Frontal cortex (tissue), 3 donors: ENCODE measurements at regions not wholly inside any gene's neighbourhood (a gene's known extent, or its start where the extent isn't known, plus 50 kb on each side); places are given as distances from the start of the nearest gene placed in this dataset.
"Not testable (repeated sequence)": the region's sequence is repeated elsewhere in the genome, so short reads cannot be mapped to it uniquely, and the experiment has no call there.

ENCODE experiments used
- DNase-seq, 2 donors: peaks; one replicate each; pipeline ENCODE4 v3.0.0; 2012; ENCODE audit warnings: low spot score in 2 of 2
- FAIRE-seq: peaks from 2 replicates; lab custom pipeline; 2012; peaks lifted over from hg19 to GRCh38; lab: Jason Lieb, UNC
- donor health status: control.
- donor health status: control.
- donor health status: control.

GRCh38 chr2:3899536-3900155 is 196.3 kb downstream of the DCDC2C start:
- no peak for DNase-seq
- no peak for FAIRE-seq

DNA sequence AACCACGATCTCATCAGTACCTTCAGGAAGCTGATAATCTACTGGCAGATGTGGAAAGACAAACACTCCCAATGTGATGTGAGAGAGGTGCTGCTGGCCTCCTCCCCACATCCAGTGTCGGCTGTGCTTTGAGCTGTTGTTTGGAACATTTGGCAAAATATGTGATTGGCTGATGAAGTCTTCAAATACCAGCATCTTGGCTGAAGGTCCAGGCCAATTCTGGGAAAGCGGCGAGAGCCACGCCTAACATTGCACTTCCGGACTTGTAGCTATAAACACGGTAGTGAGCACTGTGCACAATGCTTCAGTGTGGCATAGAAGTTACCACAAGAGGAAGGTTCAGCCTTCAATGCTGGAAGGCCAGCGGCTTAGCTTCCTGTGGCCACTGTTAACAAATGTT is 198.8 kb downstream of the DCDC2C start:
- DNase-seq = no peak

GRCh38 chr2:3904061-3904460 is 200.7 kb downstream of the DCDC2C start:
- FAIRE-seq (no peak), DNase-seq (no peak)

More for the DNA sequence above, 198.8 kb downstream of the DCDC2C start:
- no peak for FAIRE-seq

- not testable (repeated sequence) for FAIRE-seq, DNase-seq
Measured at GRCh38 chr2:3908498-3908897, 205.1 kb downstream of the DCDC2C start.

GRCh38 chr2:3911882-3912455 is 208.6 kb downstream of the DCDC2C start:
- no peak for FAIRE-seq

GRCh38 chr2:3913166-3913565 is 209.8 kb downstream of the DCDC2C start:
- no peak for FAIRE-seq
- no peak for DNase-seq

More at GRCh38 chr2:3911882-3912455, 208.6 kb downstream of the DCDC2C start:
- no peak for DNase-seq

DNA sequence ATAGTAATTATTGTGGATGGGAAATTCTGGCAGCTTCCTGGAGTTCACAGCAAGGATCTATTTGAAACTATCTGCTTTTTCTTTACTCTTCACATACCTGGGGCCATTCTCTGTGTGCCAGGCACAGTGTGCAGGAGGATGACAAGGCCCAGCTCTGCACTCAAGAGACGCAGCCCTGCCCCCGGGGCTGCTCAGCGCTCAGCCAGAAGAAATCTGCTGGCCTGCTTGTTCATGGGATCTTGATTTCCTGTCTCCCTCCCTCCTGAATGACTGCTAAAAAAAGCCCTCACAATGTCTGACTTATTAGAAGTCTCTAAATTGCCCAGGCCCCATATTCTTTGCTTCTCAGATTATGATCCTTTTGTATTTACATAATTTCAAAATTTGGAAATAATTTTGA is 210.9 kb downstream of the DCDC2C start:
- DNase-seq (no peak), FAIRE-seq (no peak)

DNA sequence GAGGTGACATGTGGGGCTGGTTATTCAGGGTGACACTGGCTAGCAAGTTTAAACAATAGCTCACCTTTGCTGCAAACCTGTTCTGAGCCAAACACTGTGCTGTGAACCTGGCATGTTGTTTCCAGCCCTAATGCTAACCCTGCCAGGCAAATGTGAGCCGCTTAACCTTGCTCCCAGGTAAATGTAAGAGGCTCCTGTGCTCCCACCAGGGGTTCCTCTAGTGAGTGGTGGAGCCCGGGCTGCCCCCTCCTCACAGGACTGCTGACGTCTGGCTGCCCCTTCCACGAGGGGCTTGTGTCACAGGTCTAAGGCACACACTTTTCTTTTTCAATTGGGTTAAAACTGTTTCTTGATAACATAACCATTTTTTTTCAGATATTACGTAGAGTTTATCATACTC is 223.7 kb downstream of the DCDC2C start:
- no peak for DNase-seq
- no peak for FAIRE-seq

- DNase-seq = no peak
- no peak for FAIRE-seq
Measured at GRCh38 chr2:3929374-3929773, 226.0 kb downstream of the DCDC2C start.

DNA sequence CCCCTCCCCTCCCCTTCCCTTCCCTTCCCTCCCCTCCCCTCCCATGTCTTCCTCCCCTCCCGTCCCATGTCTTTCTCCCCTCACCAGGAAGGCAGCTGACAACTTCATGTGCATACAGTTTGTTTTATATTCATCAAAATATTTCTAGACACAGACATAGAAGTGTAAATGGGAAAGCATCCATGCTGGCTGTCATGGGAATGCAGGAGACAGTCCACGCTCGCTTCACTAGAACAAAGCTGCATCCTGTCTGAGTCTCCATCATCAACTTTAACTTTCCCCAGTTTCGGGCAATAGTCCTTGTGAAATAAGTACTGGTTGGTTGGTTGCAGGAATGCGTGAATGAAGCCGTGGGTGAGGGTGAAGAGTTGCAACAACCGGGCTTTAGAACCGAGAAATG is 226.9 kb downstream of the DCDC2C start:
- DNase-seq = no peak

GRCh38 chr2:3940661-3941060 is 237.3 kb downstream of the DCDC2C start:
- DNase-seq = no peak

More for the DNA sequence above, 226.9 kb downstream of the DCDC2C start:
- no peak for FAIRE-seq

GRCh38 chr2:3942841-3943240 is 239.5 kb downstream of the DCDC2C start:
- DNase-seq (no peak), FAIRE-seq (no peak)

More at GRCh38 chr2:3940661-3941060, 237.3 kb downstream of the DCDC2C start:
- no peak for FAIRE-seq

DNA sequence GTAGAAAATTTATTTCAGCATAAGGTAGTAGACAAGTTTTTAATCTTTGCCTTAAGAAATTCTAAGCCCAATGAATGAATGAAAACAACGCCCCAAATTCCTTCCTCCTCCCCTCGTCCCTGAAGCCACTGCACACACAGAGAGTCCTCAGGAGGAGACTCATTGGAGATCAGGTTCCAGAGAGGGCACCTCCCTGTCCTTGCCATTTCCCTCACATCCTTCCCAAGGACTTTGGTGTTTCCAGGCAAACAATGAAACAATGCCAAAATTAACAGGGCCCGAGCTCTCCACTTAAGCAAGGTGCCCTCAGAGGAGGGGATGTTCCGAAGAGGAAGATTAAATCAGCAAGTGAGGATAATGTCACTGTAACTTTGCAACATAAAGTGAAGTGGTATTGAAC is 240.7 kb downstream of the DCDC2C start:
- DNase-seq (no peak), FAIRE-seq (no peak)

DNA sequence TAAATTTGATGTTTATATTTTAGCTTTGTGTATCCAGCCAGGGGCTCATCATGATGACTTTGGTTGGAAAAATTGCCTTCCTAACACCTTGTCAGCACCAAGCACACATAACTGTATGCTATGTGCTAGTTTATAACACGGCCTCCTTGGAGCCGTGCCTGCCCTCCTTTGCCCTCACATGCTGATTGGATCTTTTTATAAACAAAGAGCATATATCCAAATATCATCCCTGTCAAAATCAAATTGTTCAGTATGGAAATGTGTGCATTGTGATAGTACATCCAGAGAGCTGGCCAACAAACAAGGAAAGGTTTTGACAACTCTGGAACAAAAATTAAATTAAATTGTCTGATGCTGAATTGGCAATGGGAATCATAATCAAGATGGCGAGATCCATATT is 241.5 kb downstream of the DCDC2C start:
- DNase-seq (no peak), FAIRE-seq (no peak)

DNA sequence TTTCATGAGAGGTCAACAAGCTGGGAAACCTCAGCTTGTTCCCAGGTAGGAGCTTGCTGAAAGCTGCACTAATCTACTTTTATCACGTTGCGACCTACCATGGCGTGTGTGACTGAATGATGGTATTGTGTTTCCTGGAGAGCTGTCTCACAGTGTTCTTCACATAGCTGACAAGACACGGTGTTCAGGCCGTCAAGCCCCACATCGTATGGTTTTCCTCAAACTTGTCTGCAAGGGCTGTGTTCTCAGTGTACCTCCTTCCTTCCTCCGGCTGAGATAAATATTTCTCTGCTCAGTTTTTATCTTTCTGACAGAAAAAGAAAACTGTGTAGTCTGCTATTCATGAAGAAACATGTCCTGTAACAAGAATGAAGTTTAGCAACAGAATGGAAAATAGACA is 244.8 kb downstream of the DCDC2C start:
- DNase-seq = no peak
- FAIRE-seq = no peak

DNA sequence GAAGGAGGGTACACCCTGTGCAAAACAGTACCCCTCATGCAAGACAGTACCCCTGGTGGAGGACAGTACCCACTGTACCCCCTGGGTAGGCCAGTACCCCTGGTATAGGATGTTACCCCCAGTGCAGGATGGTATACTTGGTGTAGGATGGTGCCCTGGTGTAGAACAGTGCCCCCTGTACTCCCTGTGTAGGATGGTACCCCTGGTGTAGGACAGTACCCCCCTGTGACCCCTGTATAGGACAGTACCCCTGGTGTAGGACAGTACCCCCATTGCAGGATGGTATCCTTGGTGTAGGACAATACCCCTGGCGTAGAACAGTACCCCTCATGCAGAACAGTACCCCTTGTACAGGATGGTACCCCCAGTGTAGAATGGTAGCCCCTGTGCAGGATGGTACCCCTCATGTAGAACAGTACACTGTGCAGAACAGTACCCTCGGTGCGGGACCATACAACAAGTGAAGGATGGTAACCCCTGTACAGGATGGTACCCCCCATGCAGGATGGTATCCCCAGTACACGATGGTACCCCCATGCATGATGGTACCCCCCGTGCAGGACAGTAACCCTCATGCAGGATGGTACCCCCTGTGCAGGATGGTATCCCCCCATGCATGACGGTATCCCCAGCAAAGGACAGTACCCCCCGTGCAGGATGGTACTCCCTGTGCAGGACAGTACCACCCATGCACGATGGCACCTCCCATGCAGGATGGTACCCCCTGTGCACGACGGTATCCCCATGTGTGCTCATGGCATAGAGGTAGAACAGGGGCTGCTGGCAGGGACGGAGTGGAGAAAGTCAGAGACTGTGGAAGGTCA is 248.0 kb downstream of the DCDC2C start:
- DNase-seq = no peak
- FAIRE-seq = no peak

DNA sequence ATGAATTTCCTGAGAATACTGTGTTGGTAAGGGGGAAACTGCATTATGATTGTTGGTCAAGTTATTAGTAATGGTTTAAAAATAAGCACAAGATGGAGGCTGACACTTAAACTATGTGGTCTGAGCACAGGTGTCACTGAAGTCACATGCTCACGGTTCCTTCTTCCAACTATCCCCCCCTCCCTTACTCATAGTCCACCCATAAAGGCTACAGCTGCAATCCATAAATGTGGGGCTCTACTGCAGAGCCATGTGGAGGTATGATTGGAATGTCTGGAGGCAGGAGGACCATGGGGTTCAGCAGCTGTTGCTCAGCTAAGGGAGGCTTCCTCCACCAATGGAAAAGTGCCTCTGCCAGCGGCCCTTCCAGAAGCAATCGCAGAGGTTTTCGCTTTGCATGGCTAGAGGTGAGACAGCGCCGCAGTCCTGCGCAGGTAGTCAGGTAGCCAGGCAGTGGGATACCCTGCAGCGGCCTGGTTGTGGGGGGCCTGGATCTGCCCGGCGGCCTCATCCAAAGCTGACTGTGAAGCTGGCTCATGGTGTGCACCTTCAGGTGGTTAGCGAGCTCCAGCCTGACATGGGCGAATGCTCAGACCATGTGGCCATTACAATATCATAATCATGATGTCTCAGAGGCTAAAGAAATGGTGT is 249.6 kb downstream of the DCDC2C start:
- DNase-seq (no peak), FAIRE-seq (no peak)

DNA sequence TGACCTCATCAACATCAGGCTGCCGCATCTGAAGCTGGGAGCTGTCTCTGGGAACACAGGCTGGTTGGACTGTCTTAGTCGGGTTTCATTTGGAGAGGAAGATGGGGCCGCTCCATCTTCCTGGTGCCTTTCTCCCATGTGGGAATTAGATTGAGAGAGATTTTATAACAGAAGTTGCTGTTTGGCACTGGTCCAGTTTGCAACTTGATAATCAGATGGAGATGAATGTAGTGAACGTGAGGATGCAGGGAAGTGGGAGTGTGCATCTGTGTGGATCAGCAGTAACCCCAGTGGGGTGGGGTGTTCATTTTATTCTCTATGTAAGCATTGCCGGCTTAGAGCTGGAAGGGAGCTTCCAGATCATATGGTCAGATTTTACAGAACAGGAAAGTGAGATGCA is 250.9 kb downstream of the DCDC2C start:
- FAIRE-seq (no peak), DNase-seq (no peak)

- FAIRE-seq (no peak), DNase-seq (no peak)
Measured at GRCh38 chr2:3956406-3956805, 253.0 kb downstream of the DCDC2C start.

DNA sequence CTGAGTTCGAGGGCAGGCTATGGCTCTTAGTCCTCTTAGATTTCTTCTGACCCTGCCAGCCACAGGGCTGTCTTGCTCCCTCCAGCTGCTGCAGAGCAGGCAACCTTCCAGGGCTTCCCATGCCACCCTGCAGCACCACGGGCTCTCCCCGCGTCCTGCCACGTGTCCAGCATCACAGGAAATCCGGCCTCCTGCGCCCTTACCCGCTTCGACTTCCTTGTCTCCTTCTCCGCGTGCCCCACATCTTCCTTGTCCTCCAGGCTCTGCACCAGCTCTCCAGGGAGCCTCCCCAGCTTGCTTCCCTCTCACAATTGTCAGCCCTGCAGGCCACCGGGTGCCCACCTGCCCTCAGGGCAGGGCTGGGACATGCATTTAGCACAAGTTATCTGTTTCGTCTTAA is 253.5 kb downstream of the DCDC2C start:
- FAIRE-seq = no peak
- DNase-seq = no peak

- DNase-seq = no peak
- no peak for FAIRE-seq
Measured at GRCh38 chr2:3958465-3958864, 255.1 kb downstream of the DCDC2C start.
